H9 (cell line): ENCODE measurements at regions not wholly inside any gene's neighbourhood (a gene's known extent, or its start where the extent isn't known, plus 50 kb on each side); places are given as distances from the start of the nearest gene placed in this dataset.

Experiments
- DNase-seq: peaks from one replicate; pipeline ENCODE4 v3.0.0-alpha.2; 2017
- H2AFZ ChIP-seq: one replicate; pipeline ENCODE4 v1.6.1; 2013; ENCODE audit warnings: mild to moderate bottlenecking, low read length, control low read depth, moderate library complexity
- H2AK5ac ChIP-seq: 2 replicates; pipeline ENCODE4 v1.6.1; 2013; ENCODE audit warnings: low read length, control low read depth, mixed read lengths; ENCODE audit not compliant: insufficient read length
- H2BK120ac ChIP-seq: one replicate; pipeline ENCODE4 v1.6.1; 2013; ENCODE audit warnings: low read depth, mild to moderate bottlenecking, low read length, control low read depth, inconsistent platforms; ENCODE audit not compliant: poor library complexity, severe bottlenecking
- H2BK12ac ChIP-seq: 2 replicates; pipeline ENCODE4 v1.6.1; 2013; ENCODE audit warnings: low read length, control low read depth, mixed read lengths, low read depth; ENCODE audit not compliant: insufficient read length
- H2BK15ac ChIP-seq: 2 replicates; pipeline ENCODE4 v1.6.1; 2013; ENCODE audit warnings: low read depth, low read length, control low read depth
- H2BK20ac ChIP-seq: one replicate; pipeline ENCODE4 v1.6.1; 2013; ENCODE audit warnings: low read depth, mild to moderate bottlenecking, low read length, control low read depth, inconsistent platforms; ENCODE audit not compliant: poor library complexity, severe bottlenecking
- H2BK5ac ChIP-seq: 2 replicates; pipeline ENCODE4 v1.6.1; 2013; ENCODE audit warnings: low read length, control low read depth, mixed read lengths; ENCODE audit not compliant: insufficient read length
- H3K14ac ChIP-seq: 2 replicates; pipeline ENCODE4 v1.6.1; 2013; ENCODE audit warnings: low read length, control low read depth; ENCODE audit not compliant: insufficient read depth
- H3K18ac ChIP-seq: 2 replicates; pipeline ENCODE4 v1.6.1; 2013; ENCODE audit warnings: low read depth, mild to moderate bottlenecking, mixed read lengths, low read length, control low read depth; ENCODE audit not compliant: insufficient read length
- H3K23ac ChIP-seq: 2 replicates; pipeline ENCODE4 v1.6.1; 2013; ENCODE audit warnings: low read length, control low read depth, mixed read lengths, low read depth; ENCODE audit not compliant: insufficient read length
- H3K23me2 ChIP-seq: 2 replicates; pipeline ENCODE4 v1.6.1; 2013; ENCODE audit warnings: low read depth, mild to moderate bottlenecking, mixed read lengths, low read length, control low read depth; ENCODE audit not compliant: insufficient read length, poor library complexity, severe bottlenecking
- H3K27ac ChIP-seq: 2 replicates; pipeline ENCODE4 v1.5.1; 2013; ENCODE audit warnings: low read length, control low read depth, mixed read lengths, low read depth; ENCODE audit not compliant: insufficient read length
- H3K27me3 ChIP-seq: 2 replicates; pipeline ENCODE4 v1.6.1; 2013; ENCODE audit warnings: low read length, control low read depth, inconsistent platforms; ENCODE audit not compliant: insufficient read depth
- H3K4ac ChIP-seq: 2 replicates; pipeline ENCODE4 v1.6.1; 2013; ENCODE audit warnings: low read depth, mild to moderate bottlenecking, control low read depth, inconsistent platforms, low read length, moderate library complexity
- H3K4me1 ChIP-seq: 2 replicates; pipeline ENCODE4 v1.6.1; 2013; ENCODE audit warnings: low read length, control low read depth, inconsistent platforms; ENCODE audit not compliant: insufficient read depth
- H3K4me2 ChIP-seq: 2 replicates; pipeline ENCODE4 v1.6.1; 2013; ENCODE audit warnings: low read length, control low read depth, mixed read lengths; ENCODE audit not compliant: insufficient read length, insufficient read depth
- H3K56ac ChIP-seq: 2 replicates; pipeline ENCODE4 v1.6.1; 2013; ENCODE audit warnings: low read depth, mild to moderate bottlenecking, mixed read lengths, low read length, control low read depth; ENCODE audit not compliant: insufficient read length
- H3K79me1 ChIP-seq: 2 replicates; pipeline ENCODE4 v1.6.1; 2013; ENCODE audit warnings: low read depth, mild to moderate bottlenecking, moderate library complexity, low read length, control low read depth, inconsistent platforms; ENCODE audit not compliant: insufficient read depth, poor library complexity, severe bottlenecking
- H3K79me2 ChIP-seq: 2 replicates; pipeline ENCODE4 v1.6.1; 2013; ENCODE audit warnings: low read length, control low read depth, inconsistent platforms; ENCODE audit not compliant: insufficient read depth
- H3K9ac ChIP-seq: 2 replicates; pipeline ENCODE4 v1.6.1; 2013; ENCODE audit warnings: low read length, control low read depth, mixed read lengths; ENCODE audit not compliant: insufficient read length; ENCODE audit errors: extremely low read depth
- H3K9me3 ChIP-seq: one replicate; pipeline ENCODE4 v1.6.1; 2013; ENCODE audit warnings: low read depth, low read length, inconsistent platforms; ENCODE audit not compliant: control insufficient read depth
- H3T11ph ChIP-seq: one replicate; pipeline ENCODE4 v1.6.1; 2013; ENCODE audit warnings: mild to moderate bottlenecking, low read length, control low read depth, inconsistent platforms
- H4K20me1 ChIP-seq: one replicate; pipeline ENCODE4 v1.6.1; 2013; ENCODE audit not compliant: control insufficient read depth, insufficient read length, insufficient read depth
- H4K5ac ChIP-seq: 2 replicates; pipeline ENCODE4 v1.6.1; 2013; ENCODE audit warnings: low read depth, mild to moderate bottlenecking, mixed read lengths, low read length, control low read depth; ENCODE audit not compliant: insufficient read length
- H4K8ac ChIP-seq: replicated peaks from 2 replicates; pipeline ENCODE4 v1.6.1; 2013; ENCODE audit warnings: low read length, control low read depth, mixed read lengths, low read depth; ENCODE audit not compliant: insufficient read length
- H4K91ac ChIP-seq: 2 replicates; pipeline ENCODE4 v1.6.1; 2013; ENCODE audit warnings: low read depth, mild to moderate bottlenecking, moderate library complexity, mixed read lengths, low read length, control low read depth; ENCODE audit not compliant: insufficient read length
- H3K27ac Mint-ChIP-seq, 3 experiments: 2 replicates in 2 of 3; 3 replicates in 1 of 3; pipeline ENCODE4 v1.8.0; 2020 to 2021; ENCODE audit warnings: mixed read lengths in 3 of 3, mild to moderate bottlenecking in 1 of 3, moderate library complexity in 1 of 3
- H3K27me3 Mint-ChIP-seq: 2 replicates; pipeline ENCODE4 v1.8.0; 2021; ENCODE audit warnings: low read depth, mild to moderate bottlenecking, moderate library complexity, mixed read lengths
- H3K36me3 Mint-ChIP-seq, 3 experiments: 2 replicates in 2 of 3; 3 replicates in 1 of 3; pipeline ENCODE4 v1.8.0; 2020 to 2021; ENCODE audit warnings: low read depth in 3 of 3, mixed read lengths in 3 of 3; ENCODE audit not compliant: insufficient read depth in 1 of 3
- H3K4me1 Mint-ChIP-seq, 2 experiments: 2 replicates each; pipeline ENCODE4 v1.8.0; 2020; ENCODE audit warnings: mixed read lengths in 2 of 2
- H3K4me3 Mint-ChIP-seq, 2 experiments: 2 replicates in 1 of 2; 3 replicates in 1 of 2; pipeline ENCODE4 v1.8.0; 2020 to 2021; ENCODE audit warnings: mild to moderate bottlenecking in 2 of 2, mixed read lengths in 2 of 2, moderate library complexity in 1 of 2
- H3K9me3 Mint-ChIP-seq, 2 experiments: 2 replicates in 1 of 2; 3 replicates in 1 of 2; pipeline ENCODE4 v1.8.0; 2020; ENCODE audit warnings: mild to moderate bottlenecking in 2 of 2, mixed read lengths in 2 of 2, moderate library complexity in 1 of 2
- WGBS: extraction: QIAGEN DNeasy Blood & Tissue Kit; methylation state at CpG from one replicate; pipeline ENCODE4 v1.1.7; 2013; ENCODE audit warnings: missing lambda C conversion rate, low lambda C conversion rate, mixed read lengths; ENCODE audit not compliant: insufficient read length; ENCODE audit errors: extremely low coverage; 5-methylcytosine and 5-hydroxymethylcytosine counted together
- TF ChIP-seq, protein P1 (sequence below): fragments of 200-600 bp; sonication (generic); conservative IDR thresholded peaks from 3 replicates; pipeline ENCODE4 v1.8.0; 2021; ENCODE audit warnings: antibody characterized with exemption, mild to moderate bottlenecking

DNA sequence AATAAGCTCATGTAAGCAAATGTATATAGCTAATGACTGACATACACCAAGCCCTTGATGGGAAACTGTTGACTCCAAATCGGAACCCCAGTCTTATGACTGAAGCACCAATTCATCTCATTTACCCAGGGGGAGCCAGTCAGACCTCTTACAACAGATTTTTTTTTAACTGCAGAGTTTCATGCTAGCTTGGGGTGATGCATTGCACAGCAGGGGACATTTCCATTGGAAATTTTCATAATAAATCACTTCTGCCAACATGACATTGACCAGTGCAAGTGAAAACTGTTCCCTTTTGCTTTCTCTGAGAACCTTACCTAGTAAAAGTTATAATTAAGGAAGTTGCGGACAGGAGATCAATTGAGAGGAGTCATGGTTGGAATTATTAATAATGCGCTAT is 137.0 kb upstream of the VWC2 start:
- TF ChIP-seq, protein P1, sequence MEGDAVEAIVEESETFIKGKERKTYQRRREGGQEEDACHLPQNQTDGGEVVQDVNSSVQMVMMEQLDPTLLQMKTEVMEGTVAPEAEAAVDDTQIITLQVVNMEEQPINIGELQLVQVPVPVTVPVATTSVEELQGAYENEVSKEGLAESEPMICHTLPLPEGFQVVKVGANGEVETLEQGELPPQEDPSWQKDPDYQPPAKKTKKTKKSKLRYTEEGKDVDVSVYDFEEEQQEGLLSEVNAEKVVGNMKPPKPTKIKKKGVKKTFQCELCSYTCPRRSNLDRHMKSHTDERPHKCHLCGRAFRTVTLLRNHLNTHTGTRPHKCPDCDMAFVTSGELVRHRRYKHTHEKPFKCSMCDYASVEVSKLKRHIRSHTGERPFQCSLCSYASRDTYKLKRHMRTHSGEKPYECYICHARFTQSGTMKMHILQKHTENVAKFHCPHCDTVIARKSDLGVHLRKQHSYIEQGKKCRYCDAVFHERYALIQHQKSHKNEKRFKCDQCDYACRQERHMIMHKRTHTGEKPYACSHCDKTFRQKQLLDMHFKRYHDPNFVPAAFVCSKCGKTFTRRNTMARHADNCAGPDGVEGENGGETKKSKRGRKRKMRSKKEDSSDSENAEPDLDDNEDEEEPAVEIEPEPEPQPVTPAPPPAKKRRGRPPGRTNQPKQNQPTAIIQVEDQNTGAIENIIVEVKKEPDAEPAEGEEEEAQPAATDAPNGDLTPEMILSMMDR = no peak
- no peaks in the 10 kb centered on the region for H4K20me1 ChIP-seq
- H2BK5ac ChIP-seq = no peak overlapping the region
- Mint-ChIP-seq H3K27ac (no peak overlapping the region), H3K36me3 (no peaks in the 10 kb centered on the region), H3K9me3 (no peaks in the 10 kb centered on the region), H3K4me3 (no peak overlapping the region), H3K4me1 (no peaks in the 10 kb centered on the region; a peak in 1 of 4 replicates), H3K27me3 (no peaks in the 10 kb centered on the region)
- H3K14ac ChIP-seq = no peak overlapping the region
- H2BK20ac ChIP-seq = no peak overlapping the region
- H3K9me3 ChIP-seq = no peaks in the 10 kb centered on the region
- no peak for DNase-seq
- H2BK12ac ChIP-seq = no peak overlapping the region
- no peak overlapping the region for H2BK120ac ChIP-seq
- no peaks in the 10 kb centered on the region for H3K4me1 ChIP-seq
- no peak overlapping the region for H3K4ac ChIP-seq
- no peak overlapping the region for H3K18ac ChIP-seq
- no peak overlapping the region for H4K8ac ChIP-seq
- no peak overlapping the region for H3K4me2 ChIP-seq
- no peaks in the 10 kb centered on the region for H3K79me1 ChIP-seq
- no peak overlapping the region for H2AFZ ChIP-seq
- H3K27ac ChIP-seq = no peak overlapping the region
- H4K91ac ChIP-seq = no peak overlapping the region
- H3K27me3 ChIP-seq = no peaks in the 10 kb centered on the region
- no peak overlapping the region for H3K23ac ChIP-seq
- no peaks in the 10 kb centered on the region for H3K23me2 ChIP-seq
- no peak overlapping the region for H2AK5ac ChIP-seq
- WGBS = no CpG with 5 or more reads among the region's 3 CpGs
- H4K5ac ChIP-seq = no peak overlapping the region
- H2BK15ac ChIP-seq = no peak overlapping the region
- H3K56ac ChIP-seq = no peak overlapping the region
- H3K9ac ChIP-seq = no peak overlapping the region
- H3T11ph ChIP-seq = no peak overlapping the region
- no peaks in the 10 kb centered on the region for H3K79me2 ChIP-seq
